ENCODE measurements at regions not wholly inside any gene's neighbourhood (a gene's known extent, or its start where the extent isn't known, plus 50 kb on each side); places are given as distances from the start of the nearest gene placed in this dataset.

- BruUV-seq (replicated peaks) = no TSS peak
- no peaks in the 10 kb centered on the region for H3K4me1 ChIP-seq (replicated peaks in 1 of 2; ENCODE audit: control insufficient read depth in 2 of 2, insufficient read depth in 2 of 2, low read length in 2 of 2)
- no peaks in the 10 kb centered on the region for H3K36me3 ChIP-seq (ENCODE audit: control insufficient read depth, insufficient read depth, low read length)
- no peaks in the 10 kb centered on the region for H3K9me1 ChIP-seq (ENCODE audit: control insufficient read depth, insufficient read depth, low read length)
- CTCF ChIA-PET (ENCODE audit: low intra/inter-chr PET ratio) = no interaction called here
- no peaks in the 10 kb centered on the region for H3K27me3 ChIP-seq (ENCODE audit: control insufficient read depth in 2 of 2, insufficient read depth in 2 of 2, low read length in 2 of 2)
- no peak overlapping the region for H3K4me2 ChIP-seq (ENCODE audit: insufficient read depth, low read length)
- ATAC-seq (no peak), DNase-seq (ENCODE audit: extremely low read depth in 1 of 4, low spot score in 3 of 4) (no peak), FAIRE-seq (no peak)
- no peak overlapping the region for H3K27ac ChIP-seq (ENCODE audit: extremely low read depth, low read depth, low read length)
- H4K20me1 ChIP-seq (replicated peaks; ENCODE audit: control insufficient read depth, insufficient read depth, low read length) = no peaks in the 10 kb centered on the region
- in situ Hi-C loops (cut with MboI) = no loop called here
- H3K9ac ChIP-seq (ENCODE audit: insufficient read depth in 1 of 2, low read depth in 2 of 2, low read length in 2 of 2) = no peak overlapping the region
- H3K4me3 ChIP-seq = no peak overlapping the region
- intact Hi-C loops (cut with micrococcal nuclease) = no loop called here
- POLR2A ChIA-PET = no interaction called here
- TF ChIP-seq STAT5B (CRISPR knock-in tag; IDR thresholded peaks at IDR 0.05) = no peak
- TF ChIP-seq E2F3 (CRISPR knock-in tag; IDR thresholded peaks at IDR 0.05) = no peak
- TF ChIP-seq ATF7 (IDR thresholded peaks at IDR 0.05) = no peak
- no peak for TF ChIP-seq ZKSCAN1 (IDR thresholded peaks at IDR 0.05; ENCODE audit: low read depth, low read length)
- TF ChIP-seq ZNF232 (CRISPR knock-in tag; IDR thresholded peaks at IDR 0.05) = no peak
- TF ChIP-seq RBM14 (IDR thresholded peaks at IDR 0.05; ENCODE audit: borderline replicate concordance, insufficient read depth, low read depth, low read length) = no peak
- TF ChIP-seq ELF1 (tag; IDR thresholded peaks at IDR 0.05) = no peak
- no peak for TF ChIP-seq ZC3H11A (IDR thresholded peaks at IDR 0.05; ENCODE audit: low read depth, low read length)
- no peak for TF ChIP-seq ZNF24 (IDR thresholded peaks at IDR 0.05)
- no peak for TF ChIP-seq HMBOX1 (IDR thresholded peaks at IDR 0.05)
- TF ChIP-seq GATAD2B (IDR thresholded peaks at IDR 0.05; ENCODE audit: borderline replicate concordance) = no peak
- TF ChIP-seq RFX5 (IDR thresholded peaks at IDR 0.05; ENCODE audit: low read depth, low read length) = no peak
- 3% methylated on average over 2 of the region's 2 CpGs for whole genome bisulfite sequencing (ENCODE audit: insufficient coverage, low coverage, missing lambda C conversion rate)
- H2AFZ ChIP-seq (ENCODE audit: low read depth, low read length) = no peak overlapping the region
- H3K79me2 ChIP-seq (ENCODE audit: control insufficient read depth, insufficient read depth, low read length) = no peaks in the 10 kb centered on the region
- H3K9me3 ChIP-seq (replicated peaks; ENCODE audit: control insufficient read depth, insufficient read depth, low read depth, low read length) = no peaks in the 10 kb centered on the region
Measured at GRCh38 chr7:15936991-15937390, 250.5 kb upstream of the MEOX2 start.
